Right lobe of liver (tissue), 4 donors: ENCODE measurements at regions not wholly inside any gene's neighbourhood (a gene's known extent, or its start where the extent isn't known, plus 50 kb on each side); places are given as distances from the start of the nearest gene placed in this dataset.
"Not testable (repeated sequence)": the region's sequence is repeated elsewhere in the genome, so short reads cannot be mapped to it uniquely, and the experiment has no call there.

ENCODE experiments used
- CTCF ChIP-seq, 4 donors: fragments of 200-600 bp in 3 of 4; fragments of 450-650 bp in 1 of 4; IDR thresholded peaks; one replicate each; pipeline versions ENCODE4 v1.5.1 to v1.8.0; 2016 to 2022; ENCODE audit warnings: antibody characterized with exemption in 4 of 4, mild to moderate bottlenecking in 2 of 4
- POLR2A ChIP-seq: fragments of 450-650 bp; IDR thresholded peaks from one replicate; pipeline ENCODE4 v1.6.1; 2017; ENCODE audit warnings: antibody characterized with exemption, mild to moderate bottlenecking
- donor health status: DM: no; HTN: no; CAD: no.
- donor health status: DM: no; HTN: no; CAD: no.
- donor health status: DM: no; HTN: yes; CAD: no.

- not testable (repeated sequence) for TF ChIP-seq CTCF (IDR thresholded peaks at IDR 0.05); POLR2A
Observed at GRCh38 chr3:31327826-31328357, 204.8 kb upstream of the STT3B start.
